ENCODE measurements at regions not wholly inside any gene's neighbourhood (a gene's known extent, or its start where the extent isn't known, plus 50 kb on each side); places are given as distances from the start of the nearest gene placed in this dataset.

- no peak for TF ChIP-seq CTCF (IDR thresholded peaks at IDR 0.05)
- no peak for TF ChIP-seq POLR2A (IDR thresholded peaks at IDR 0.05)
Observed at GRCh38 chr4:141833209-141833608, 196.8 kb downstream of the IL15 start.
